ENCODE measurements at regions not wholly inside any gene's neighbourhood (a gene's known extent, or its start where the extent isn't known, plus 50 kb on each side); places are given as distances from the start of the nearest gene placed in this dataset.
"Not testable (repeated sequence)": the region's sequence is repeated elsewhere in the genome, so short reads cannot be mapped to it uniquely, and the experiment has no call there.

- DNase-seq (ENCODE audit: low read depth): no peak
- TF ChIP-seq CTCF (IDR thresholded peaks at IDR 0.05; ENCODE audit: low read depth, low read length, missing control alignments): no peak
- in situ Hi-C loops (cut with HindIII; ENCODE audit: low sequenced_read_pairs): no loop called here
- no peak overlapping the region for H3K4me3 ChIP-seq (ENCODE audit: low read depth, low read length)
Measured at GRCh38 chr3:101913168-101913567, 63.9 kb downstream of the NFKBIZ start.

GRCh38 chr3:101917761-101918160 is 68.4 kb downstream of the NFKBIZ start:
- in situ Hi-C loops (cut with HindIII; ENCODE audit: low sequenced_read_pairs); H3K4me3 ChIP-seq (ENCODE audit: low read depth, low read length); DNase-seq (ENCODE audit: low read depth): not testable (repeated sequence)

GRCh38 chr3:101922151-101922725 is 72.9 kb downstream of the NFKBIZ start:
- DNase-seq (ENCODE audit: low read depth); in situ Hi-C loops (cut with HindIII; ENCODE audit: low sequenced_read_pairs); H3K4me3 ChIP-seq (ENCODE audit: low read depth, low read length): not testable (repeated sequence)

GRCh38 chr3:101924621-101925020 is 75.3 kb downstream of the NFKBIZ start:
- in situ Hi-C loops (cut with HindIII; ENCODE audit: low sequenced_read_pairs); DNase-seq (ENCODE audit: low read depth); H3K4me3 ChIP-seq (ENCODE audit: low read depth, low read length): not testable (repeated sequence)

- DNase-seq (ENCODE audit: low read depth); in situ Hi-C loops (cut with HindIII; ENCODE audit: low sequenced_read_pairs); H3K4me3 ChIP-seq (ENCODE audit: low read depth, low read length): not testable (repeated sequence)
Measured at GRCh38 chr3:101925124-101925523, 75.8 kb downstream of the NFKBIZ start.

- DNase-seq (ENCODE audit: low read depth): no peak
- TF ChIP-seq CTCF (IDR thresholded peaks at IDR 0.05; ENCODE audit: low read depth, low read length, missing control alignments): no peak
- H3K4me3 ChIP-seq (ENCODE audit: low read depth, low read length): no peak overlapping the region
- in situ Hi-C loops (cut with HindIII; ENCODE audit: low sequenced_read_pairs): no loop called here
Measured at GRCh38 chr3:101925564-101925963, 76.2 kb downstream of the NFKBIZ start.

GRCh38 chr3:101926594-101927105 is 77.3 kb downstream of the NFKBIZ start:
- in situ Hi-C loops (cut with HindIII; ENCODE audit: low sequenced_read_pairs): no loop called here
- DNase-seq (ENCODE audit: low read depth): no peak
- TF ChIP-seq CTCF (IDR thresholded peaks at IDR 0.05; ENCODE audit: low read depth, low read length, missing control alignments): no peak
- H3K4me3 ChIP-seq (ENCODE audit: low read depth, low read length): no peak overlapping the region

GRCh38 chr3:101928890-101929289 is 79.6 kb downstream of the NFKBIZ start:
- no peak overlapping the region for H3K4me3 ChIP-seq (ENCODE audit: low read depth, low read length)
- in situ Hi-C loops (cut with HindIII; ENCODE audit: low sequenced_read_pairs): no loop called here
- no peak for TF ChIP-seq CTCF (IDR thresholded peaks at IDR 0.05; ENCODE audit: low read depth, low read length, missing control alignments)
- no peak for DNase-seq (ENCODE audit: low read depth)

- TF ChIP-seq CTCF (IDR thresholded peaks at IDR 0.05; ENCODE audit: low read depth, low read length, missing control alignments): no peak
- no peak for DNase-seq (ENCODE audit: low read depth)
- H3K4me3 ChIP-seq (ENCODE audit: low read depth, low read length): no peak overlapping the region
- in situ Hi-C loops (cut with HindIII; ENCODE audit: low sequenced_read_pairs): no loop called here
Measured at GRCh38 chr3:101931081-101931480, 81.8 kb downstream of the NFKBIZ start.

Measured in astrocyte of the cerebellum (primary cell).